Pancreas (tissue), 10 donors: ENCODE measurements at regions not wholly inside any gene's neighbourhood (a gene's known extent, or its start where the extent isn't known, plus 50 kb on each side); places are given as distances from the start of the nearest gene placed in this dataset.

Source experiments
- ATAC-seq, 4 donors: fragments of 200-7000 bp; cut with Tn5 transposase; one replicate each; pipeline versions ENCODE4 v1.8.0 to v1.9.1; 2020; ENCODE audit warnings: mild to moderate bottlenecking in 4 of 4, moderate library complexity in 4 of 4
- DNase-seq, 6 donors: peaks; one replicate each; pipeline ENCODE4 v3.0.0-alpha.2; 2020
- FAIRE-seq: peaks from 2 replicates; lab custom pipeline; 2012; peaks lifted over from hg19 to GRCh38; lab: Jason Lieb, UNC
- H3K27ac ChIP-seq, 4 donors: fragments of 200-600 bp; sonication (generic); 1 replicate in 3 of 4; 2 replicates in 1 of 4; pipeline versions ENCODE4 v1.5.0 to v1.8.0; 2020
- H3K27me3 ChIP-seq, 4 donors: fragments of 200-600 bp; one replicate each; pipeline ENCODE4 v1.8.0; 2021
- H3K36me3 ChIP-seq, 3 donors: fragments of 200-600 bp; sonication (generic) in 1 of 3; one replicate each; pipeline versions ENCODE4 v1.5.0 to v1.8.0; 2020 to 2021
- H3K4me1 ChIP-seq, 3 donors: fragments of 200-600 bp; one replicate each; pipeline ENCODE4 v1.8.0; 2021
- H3K4me3 ChIP-seq, 4 donors: fragments of 200-600 bp; sonication (generic) in 2 of 4; one replicate each; pipeline versions ENCODE4 v1.5.0 to v1.8.0; 2020 to 2021
- H3K9me3 ChIP-seq, 4 donors: fragments of 200-600 bp; one replicate each; pipeline ENCODE4 v1.8.0; 2021
- WGBS, 2 donors: extraction: QIAGEN DNeasy Blood & Tissue Kit; methylation state at CpG; one replicate each; pipeline ENCODE4 v1.1.7; 2013; 5-methylcytosine and 5-hydroxymethylcytosine counted together
- intact Hi-C, 3 donors: fragments of 100-400 bp; cut with DNase I; formaldehyde crosslinking; loops; one replicate each; pipeline versions ENCODE4 v1.11.1 to v1.14.2; 2022
- TF ChIP-seq, protein P1 (sequence below), 4 donors: fragments of 200-600 bp; sonication (generic) in 3 of 4; IDR thresholded peaks; one replicate each; pipeline versions ENCODE4 v1.5.0 to v1.8.0; 2021; ENCODE audit warnings: antibody characterized with exemption in 4 of 4
- donor health status: healthy with polysubstance abuse.
- donor health status: DM: no; HTN: no; CAD: no; lungs with moderate emphysema.
- donor health status: DM: no; HTN: no; CAD: no.
- donor health status: control.
- donor health status: control.
- donor health status: Bipolar disorder and iron deficiency.
- donor health status: DM: yes; HTN: yes; CAD: no.
- donor health status: DM: no; HTN: no; CAD: no.
- donor health status: DM: no; HTN: no; CAD: no.
- donor health status: DM: yes; HTN: yes; CAD: no.

GRCh38 chr15:31579976-31580375 lies 253.3 kb downstream of the KLF13 start:
- H3K9me3 ChIP-seq: no peaks in the 10 kb centered on the region
- H3K4me3 ChIP-seq: no peak overlapping the region
- H3K4me1 ChIP-seq: no peaks in the 10 kb centered on the region
- no peaks in the 10 kb centered on the region for H3K27me3 ChIP-seq
- DNase-seq (no peak), ATAC-seq (no peak), FAIRE-seq (no peak)
- no peaks in the 10 kb centered on the region for H3K36me3 ChIP-seq
- 94 to 95% methylated on average over 2 of the region's 2 CpGs for WGBS, 2 donors
- intact Hi-C loops: no loop called here
- TF ChIP-seq, protein P1, sequence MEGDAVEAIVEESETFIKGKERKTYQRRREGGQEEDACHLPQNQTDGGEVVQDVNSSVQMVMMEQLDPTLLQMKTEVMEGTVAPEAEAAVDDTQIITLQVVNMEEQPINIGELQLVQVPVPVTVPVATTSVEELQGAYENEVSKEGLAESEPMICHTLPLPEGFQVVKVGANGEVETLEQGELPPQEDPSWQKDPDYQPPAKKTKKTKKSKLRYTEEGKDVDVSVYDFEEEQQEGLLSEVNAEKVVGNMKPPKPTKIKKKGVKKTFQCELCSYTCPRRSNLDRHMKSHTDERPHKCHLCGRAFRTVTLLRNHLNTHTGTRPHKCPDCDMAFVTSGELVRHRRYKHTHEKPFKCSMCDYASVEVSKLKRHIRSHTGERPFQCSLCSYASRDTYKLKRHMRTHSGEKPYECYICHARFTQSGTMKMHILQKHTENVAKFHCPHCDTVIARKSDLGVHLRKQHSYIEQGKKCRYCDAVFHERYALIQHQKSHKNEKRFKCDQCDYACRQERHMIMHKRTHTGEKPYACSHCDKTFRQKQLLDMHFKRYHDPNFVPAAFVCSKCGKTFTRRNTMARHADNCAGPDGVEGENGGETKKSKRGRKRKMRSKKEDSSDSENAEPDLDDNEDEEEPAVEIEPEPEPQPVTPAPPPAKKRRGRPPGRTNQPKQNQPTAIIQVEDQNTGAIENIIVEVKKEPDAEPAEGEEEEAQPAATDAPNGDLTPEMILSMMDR (IDR thresholded peaks at IDR 0.05): no peak
- H3K27ac ChIP-seq: no peak overlapping the region

- H3K4me1 ChIP-seq: no peaks in the 10 kb centered on the region
- FAIRE-seq (no peak), ATAC-seq (no peak), DNase-seq (no peak)
- H3K27ac ChIP-seq: no peak overlapping the region
- H3K9me3 ChIP-seq: no peaks in the 10 kb centered on the region
- H3K36me3 ChIP-seq: no peaks in the 10 kb centered on the region
- no peaks in the 10 kb centered on the region for H3K27me3 ChIP-seq
- H3K4me3 ChIP-seq: no peak overlapping the region
- TF ChIP-seq, protein P1 (IDR thresholded peaks at IDR 0.05): no peak
- 76 to 93% methylated on average over 3 of the region's 3 CpGs for whole genome bisulfite sequencing, 2 donors
- intact Hi-C loops: no loop called here
Observed at GRCh38 chr15:31584195-31584594, 257.6 kb downstream of the KLF13 start.

DNA sequence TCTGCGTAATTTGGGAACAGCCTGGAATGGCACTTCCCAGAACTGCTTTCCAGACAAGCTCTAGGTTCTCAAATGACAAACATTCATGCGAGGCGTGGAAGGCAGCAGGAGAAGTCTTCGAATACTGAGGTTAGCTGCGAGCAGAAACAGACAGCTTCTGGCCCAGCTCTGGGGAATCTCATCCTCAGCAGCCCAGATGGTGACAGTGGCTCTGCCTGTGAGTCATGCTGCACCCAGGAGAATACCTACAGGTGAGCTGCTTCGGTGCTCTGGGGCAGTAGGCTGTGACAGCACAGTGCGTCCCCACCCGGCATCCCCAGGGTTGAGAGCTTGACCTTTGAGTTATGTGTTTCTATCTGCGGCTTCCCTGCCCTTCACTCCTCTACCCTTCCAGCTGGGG lies 258.6 kb downstream of the KLF13 start:
- no peaks in the 10 kb centered on the region for H3K27me3 ChIP-seq
- no peaks in the 10 kb centered on the region for H3K4me1 ChIP-seq
- FAIRE-seq (no peak), DNase-seq (no peak), ATAC-seq (no peak)
- H3K4me3 ChIP-seq: no peak overlapping the region
- H3K36me3 ChIP-seq: no peaks in the 10 kb centered on the region
- 87 to 88% methylated on average over 9 of the region's 9 CpGs for WGBS, 2 donors
- H3K27ac ChIP-seq: no peak overlapping the region
- intact Hi-C loops: no loop called here
- no peaks in the 10 kb centered on the region for H3K9me3 ChIP-seq
- TF ChIP-seq, protein P1 (IDR thresholded peaks at IDR 0.05): no peak

- Histone ChIP-seq H3K27me3 (no peaks in the 10 kb centered on the region), H3K4me1 (no peaks in the 10 kb centered on the region), H3K27ac (no peak overlapping the region), H3K4me3 (no peak overlapping the region), H3K9me3 (no peaks in the 10 kb centered on the region), H3K36me3 (no peaks in the 10 kb centered on the region)
- ATAC-seq (no peak), FAIRE-seq (no peak), DNase-seq (no peak)
- 92 to 95% methylated on average over 4 of the region's 4 CpGs for WGBS, 2 donors
- intact Hi-C loops: no loop called here
- TF ChIP-seq, protein P1 (IDR thresholded peaks at IDR 0.05): no peak
Observed at GRCh38 chr15:31586841-31587240, 260.2 kb downstream of the KLF13 start.

GRCh38 chr15:31587583-31587982 lies 260.9 kb downstream of the KLF13 start:
- Histone ChIP-seq H3K4me1 (no peaks in the 10 kb centered on the region), H3K27me3 (no peaks in the 10 kb centered on the region), H3K9me3 (no peaks in the 10 kb centered on the region), H3K27ac (no peak overlapping the region), H3K36me3 (no peaks in the 10 kb centered on the region), H3K4me3 (no peak overlapping the region)
- FAIRE-seq (no peak), DNase-seq (no peak), ATAC-seq (no peak)
- WGBS, 2 donors: 94 to 97% methylated on average over 4 of the region's 4 CpGs
- intact Hi-C loops: no loop called here
- TF ChIP-seq, protein P1 (IDR thresholded peaks at IDR 0.05): no peak
